ENCODE measurements at regions not wholly inside any gene's neighbourhood (a gene's known extent, or its start where the extent isn't known, plus 50 kb on each side); places are given as distances from the start of the nearest gene placed in this dataset.
"Not testable (repeated sequence)": the region's sequence is repeated elsewhere in the genome, so short reads cannot be mapped to it uniquely, and the experiment has no call there.

DNA sequence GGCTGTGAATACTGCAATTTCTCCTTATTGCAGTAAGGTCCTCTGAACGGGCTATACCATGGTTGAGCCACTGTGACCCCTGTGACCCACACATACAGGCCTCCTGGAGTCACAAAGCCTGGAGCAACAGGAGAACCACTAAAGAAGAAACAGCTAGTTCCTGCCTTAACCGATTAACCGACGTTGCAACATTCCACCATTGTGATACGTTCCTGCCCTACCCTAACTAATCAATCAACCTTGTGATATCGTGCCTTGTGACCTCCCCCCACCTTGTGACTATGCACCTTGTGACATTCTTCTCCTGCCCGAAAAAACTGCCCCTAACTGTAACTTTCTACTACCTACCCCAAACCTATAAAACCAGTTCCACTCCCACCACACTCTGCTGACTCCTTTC is 301.5 kb upstream of the MAGEB16 start:
- not testable (repeated sequence) for H3K27ac Mint-ChIP-seq; H3K36me3 Mint-ChIP-seq; DNase-seq (ENCODE audit: low spot score in 2 of 2); H3K9me3 Mint-ChIP-seq; ATAC-seq

GRCh38 chrX:35497453-35497852 is 300.7 kb upstream of the MAGEB16 start:
- DNase-seq (ENCODE audit: low spot score in 2 of 2); H3K27ac Mint-ChIP-seq; H3K9me3 Mint-ChIP-seq; ATAC-seq; H3K36me3 Mint-ChIP-seq: not testable (repeated sequence)

DNA sequence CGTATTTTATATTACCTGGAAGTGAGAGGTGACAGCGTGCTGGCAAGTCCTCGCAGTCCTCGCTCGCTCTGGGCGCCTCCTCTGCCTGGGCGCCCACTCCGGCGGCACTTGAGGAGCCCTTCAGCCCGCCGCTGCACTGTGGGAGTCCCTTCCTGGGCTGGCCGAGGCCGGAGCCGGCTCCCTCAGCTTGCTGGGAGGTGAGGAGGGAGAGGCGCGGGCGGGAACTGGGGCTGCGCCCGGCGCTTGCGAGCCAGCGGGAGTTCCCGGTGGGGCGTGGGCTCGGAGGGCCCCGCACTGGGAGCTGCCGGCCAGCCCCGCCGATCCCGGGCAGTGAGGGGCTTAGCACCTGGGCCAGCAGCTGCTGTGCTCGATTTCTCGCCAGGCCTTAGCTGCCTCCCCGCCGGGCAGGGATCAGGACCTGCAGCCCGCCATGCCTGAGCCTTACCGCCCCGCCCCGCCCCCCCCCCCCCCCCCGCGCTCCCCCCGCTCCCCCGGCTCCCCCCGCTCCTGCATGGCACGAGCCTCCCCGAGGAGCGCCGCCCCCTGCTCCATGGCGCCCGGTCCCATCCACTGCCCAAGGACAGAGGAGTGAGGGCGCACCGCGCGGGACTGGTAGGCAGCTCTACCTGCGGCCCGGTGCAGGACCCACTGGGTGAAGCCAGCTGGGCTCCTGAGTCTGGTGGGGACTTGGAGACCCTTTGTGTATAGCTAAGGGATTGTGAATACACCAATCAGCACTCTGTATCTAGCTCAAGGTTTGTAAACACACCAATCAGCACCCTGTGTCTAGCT is 298.9 kb upstream of the MAGEB16 start:
- H3K27ac Mint-ChIP-seq = no peak overlapping the region
- ATAC-seq (no peak), DNase-seq (ENCODE audit: low spot score in 2 of 2) (no peak)
- no peaks in the 10 kb centered on the region for H3K9me3 Mint-ChIP-seq
- H3K36me3 Mint-ChIP-seq = no peaks in the 10 kb centered on the region

- Mint-ChIP-seq H3K9me3 (peaks cover 0 to 4% of the 10 kb centered on the region in 2 donors), H3K36me3 (no peaks in the 10 kb centered on the region), H3K27ac (no peak overlapping the region)
- DNase-seq (ENCODE audit: low spot score in 2 of 2) (no peak), ATAC-seq (no peak)
Observed at GRCh38 chrX:35507701-35508100, 290.4 kb upstream of the MAGEB16 start.

DNA sequence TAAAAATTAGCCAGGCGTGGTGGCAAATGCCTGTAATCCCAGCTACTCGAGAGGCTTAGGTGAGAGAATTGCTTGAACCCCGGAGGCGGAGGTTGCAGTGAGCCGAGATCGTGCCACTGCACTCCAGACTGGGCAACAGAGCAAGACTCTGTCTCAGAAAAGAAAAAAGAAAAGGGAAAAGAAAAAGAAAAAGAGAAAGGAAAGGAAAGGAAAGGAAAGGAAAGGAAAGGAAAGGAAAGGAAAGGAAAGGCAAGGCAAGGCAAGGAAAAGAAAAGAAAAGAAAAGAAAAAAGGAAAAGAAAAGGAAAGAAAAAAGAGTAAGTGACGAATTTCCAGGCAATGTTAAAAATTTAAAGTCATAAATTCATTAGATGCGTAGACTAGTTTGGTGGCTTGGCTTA is 250.1 kb upstream of the MAGEB16 start:
- not testable (repeated sequence) for H3K36me3 Mint-ChIP-seq; H3K27ac Mint-ChIP-seq; DNase-seq (ENCODE audit: low spot score in 2 of 2); H3K9me3 Mint-ChIP-seq; ATAC-seq

- H3K36me3 Mint-ChIP-seq = no peaks in the 10 kb centered on the region
- H3K9me3 Mint-ChIP-seq = no peaks in the 10 kb centered on the region
- no peak overlapping the region for H3K27ac Mint-ChIP-seq
- ATAC-seq (no peak), DNase-seq (ENCODE audit: low spot score in 2 of 2) (no peak)
Observed at GRCh38 chrX:35557916-35558315, 240.2 kb upstream of the MAGEB16 start.

GRCh38 chrX:35561985-35562384 is 236.2 kb upstream of the MAGEB16 start:
- no peak for DNase-seq (ENCODE audit: low spot score in 2 of 2)
- Mint-ChIP-seq H3K27ac (no peak overlapping the region), H3K9me3 (no peaks in the 10 kb centered on the region), H3K36me3 (no peaks in the 10 kb centered on the region)
- no peak for ATAC-seq

- no peak for ATAC-seq
- Mint-ChIP-seq H3K36me3 (no peaks in the 10 kb centered on the region), H3K27ac (no peak overlapping the region), H3K9me3 (no peaks in the 10 kb centered on the region)
- DNase-seq (ENCODE audit: low spot score in 2 of 2) = no peak
Observed at GRCh38 chrX:35562395-35562794, 235.7 kb upstream of the MAGEB16 start.

GRCh38 chrX:35590210-35590609 is 207.9 kb upstream of the MAGEB16 start:
- DNase-seq (ENCODE audit: low spot score in 2 of 2) = no peak
- ATAC-seq = no peak
- no peaks in the 10 kb centered on the region for H3K36me3 Mint-ChIP-seq
- H3K9me3 Mint-ChIP-seq = no peaks in the 10 kb centered on the region
- no peak overlapping the region for H3K27ac Mint-ChIP-seq

DNA sequence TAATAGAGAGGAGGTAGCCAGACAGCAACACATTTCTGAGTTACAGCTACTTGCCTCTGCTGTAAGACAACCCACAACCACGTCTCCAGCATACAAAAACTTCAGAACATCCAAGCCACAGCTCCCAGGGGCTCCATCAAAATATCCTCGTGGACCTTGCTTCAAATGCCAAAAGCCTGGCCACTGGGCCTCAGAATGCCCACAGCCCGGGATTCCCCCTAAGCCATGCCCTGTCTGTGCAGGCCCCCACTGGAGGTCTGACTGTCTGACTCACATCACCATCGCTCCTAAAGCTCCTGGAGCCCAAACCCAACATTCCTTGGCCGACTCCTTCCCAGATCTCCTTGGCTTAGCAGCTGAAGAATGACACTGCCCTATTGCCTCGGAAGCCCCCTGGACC is 186.6 kb upstream of the MAGEB16 start:
- H3K9me3 Mint-ChIP-seq; ATAC-seq; DNase-seq (ENCODE audit: low spot score in 2 of 2); H3K36me3 Mint-ChIP-seq; H3K27ac Mint-ChIP-seq: not testable (repeated sequence)

DNA sequence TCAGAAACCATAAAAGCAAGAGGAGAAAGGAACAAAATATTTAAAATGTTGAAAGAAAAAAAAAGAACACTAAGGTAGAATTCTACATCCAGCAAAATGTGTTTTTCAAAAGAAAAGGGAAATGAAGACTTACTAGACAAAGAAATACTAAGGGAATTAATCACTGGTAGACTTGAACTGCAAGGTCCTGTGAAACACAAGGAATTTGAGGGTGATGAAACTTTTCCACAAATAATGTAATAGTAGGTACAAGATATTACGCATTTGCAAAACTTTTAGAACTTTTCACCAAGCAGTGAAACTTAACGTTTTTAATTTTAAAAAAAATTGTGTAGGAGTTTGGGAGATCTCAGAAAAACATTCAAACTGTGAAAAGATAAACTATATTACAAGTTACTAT is 180.3 kb upstream of the MAGEB16 start:
- Mint-ChIP-seq H3K27ac (no peak overlapping the region), H3K36me3 (no peaks in the 10 kb centered on the region), H3K9me3 (no peaks in the 10 kb centered on the region)
- DNase-seq (ENCODE audit: low spot score in 2 of 2) (no peak), ATAC-seq (no peak)

GRCh38 chrX:35622040-35622439 is 176.1 kb upstream of the MAGEB16 start:
- Mint-ChIP-seq H3K9me3 (no peaks in the 10 kb centered on the region), H3K27ac (no peak overlapping the region), H3K36me3 (no peaks in the 10 kb centered on the region)
- ATAC-seq (no peak), DNase-seq (ENCODE audit: low spot score in 2 of 2) (no peak)

- Mint-ChIP-seq H3K27ac (no peak overlapping the region), H3K9me3 (no peaks in the 10 kb centered on the region), H3K36me3 (no peaks in the 10 kb centered on the region)
- ATAC-seq (no peak), DNase-seq (ENCODE audit: low spot score in 2 of 2) (no peak)
Observed at GRCh38 chrX:35622601-35623000, 175.5 kb upstream of the MAGEB16 start.

DNA sequence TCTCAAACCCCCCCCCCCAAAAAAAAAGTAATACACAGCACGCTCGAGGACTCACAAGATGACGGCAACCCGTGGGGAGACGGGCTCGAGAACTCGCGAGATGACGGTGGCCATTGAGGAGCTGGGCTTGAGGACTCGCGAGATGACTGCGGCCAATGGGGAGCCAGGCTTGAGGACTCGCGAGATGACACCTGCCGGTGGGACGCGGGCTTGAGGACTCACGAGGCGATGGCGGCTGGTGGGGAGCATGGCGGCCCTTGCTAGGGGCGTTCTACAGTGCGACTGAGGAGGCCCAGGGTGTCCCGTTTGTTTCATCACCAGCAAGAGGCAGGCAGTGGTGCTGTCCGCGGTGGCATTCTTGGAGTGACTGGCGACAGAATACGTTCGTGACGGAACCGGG is 172.4 kb upstream of the MAGEB16 start:
- Mint-ChIP-seq H3K36me3 (no peaks in the 10 kb centered on the region), H3K27ac (no peak overlapping the region), H3K9me3 (no peaks in the 10 kb centered on the region)
- ATAC-seq = no peak
- no peak for DNase-seq (ENCODE audit: low spot score in 2 of 2)

- no peaks in the 10 kb centered on the region for H3K9me3 Mint-ChIP-seq
- H3K36me3 Mint-ChIP-seq = no peaks in the 10 kb centered on the region
- H3K27ac Mint-ChIP-seq = no peak overlapping the region
- no peak for ATAC-seq
- DNase-seq (ENCODE audit: low spot score in 2 of 2) = no peak
Observed at GRCh38 chrX:35626124-35626523, 172.0 kb upstream of the MAGEB16 start.

DNA sequence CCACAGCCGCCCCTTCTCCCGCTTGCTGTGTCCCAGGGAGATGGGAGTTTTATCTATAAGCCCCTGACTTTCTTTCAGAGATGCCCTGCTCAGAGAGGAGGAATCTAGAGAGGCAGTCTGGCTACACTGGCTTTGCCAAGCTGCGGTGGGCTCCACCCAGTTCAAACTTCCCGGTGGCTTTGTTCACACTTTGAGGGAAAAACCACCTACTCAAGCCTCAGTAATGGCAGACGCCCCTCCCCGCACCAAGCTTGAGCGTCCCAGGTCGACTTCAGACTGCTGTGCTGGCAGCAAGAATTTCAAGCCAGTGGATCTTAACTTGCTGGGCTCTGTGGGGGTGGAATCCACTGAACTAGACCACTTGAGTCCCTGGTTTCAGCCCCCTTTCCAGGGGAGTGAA is 162.2 kb upstream of the MAGEB16 start:
- ATAC-seq; H3K27ac Mint-ChIP-seq; DNase-seq (ENCODE audit: low spot score in 2 of 2): not testable (repeated sequence)
- H3K9me3 Mint-ChIP-seq = peaks cover 10 to 12% of the 10 kb centered on the region in 2 donors
- peaks cover 0 to 11% of the 10 kb centered on the region in 2 donors for H3K36me3 Mint-ChIP-seq

- no peaks in the 10 kb centered on the region for H3K36me3 Mint-ChIP-seq
- no peak for DNase-seq (ENCODE audit: low spot score in 2 of 2)
- H3K9me3 Mint-ChIP-seq = no peaks in the 10 kb centered on the region
- no peak overlapping the region for H3K27ac Mint-ChIP-seq
- ATAC-seq = no peak
Observed at GRCh38 chrX:35664833-35665232, 133.3 kb upstream of the MAGEB16 start.

DNA sequence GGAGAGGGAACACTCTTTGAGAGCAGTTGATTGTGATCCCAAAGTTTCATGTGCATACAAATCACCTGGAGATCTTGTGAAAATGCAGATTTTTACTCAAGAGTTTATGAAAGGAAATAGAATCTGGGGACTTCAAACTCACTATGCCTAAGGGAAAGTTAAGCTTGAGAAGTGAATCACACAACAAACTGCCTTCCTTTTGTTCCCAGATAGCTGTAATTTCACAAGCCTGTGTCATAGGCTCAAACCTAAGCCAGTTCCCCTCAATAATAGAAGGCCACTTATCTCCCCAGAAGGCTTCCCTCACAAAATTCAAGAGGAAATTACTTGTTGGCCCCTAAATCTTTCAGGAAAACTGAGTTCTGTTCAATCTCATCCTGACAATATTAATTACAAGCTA is 132.8 kb upstream of the MAGEB16 start:
- Mint-ChIP-seq H3K9me3 (no peaks in the 10 kb centered on the region), H3K36me3 (no peaks in the 10 kb centered on the region), H3K27ac (no peak overlapping the region)
- DNase-seq (ENCODE audit: low spot score in 2 of 2) (no peak), ATAC-seq (no peak)
